ENCODE measurements at regions not wholly inside any gene's neighbourhood (a gene's known extent, or its start where the extent isn't known, plus 50 kb on each side); places are given as distances from the start of the nearest gene placed in this dataset.
"Not testable (repeated sequence)": the region's sequence is repeated elsewhere in the genome, so short reads cannot be mapped to it uniquely, and the experiment has no call there.

DNA sequence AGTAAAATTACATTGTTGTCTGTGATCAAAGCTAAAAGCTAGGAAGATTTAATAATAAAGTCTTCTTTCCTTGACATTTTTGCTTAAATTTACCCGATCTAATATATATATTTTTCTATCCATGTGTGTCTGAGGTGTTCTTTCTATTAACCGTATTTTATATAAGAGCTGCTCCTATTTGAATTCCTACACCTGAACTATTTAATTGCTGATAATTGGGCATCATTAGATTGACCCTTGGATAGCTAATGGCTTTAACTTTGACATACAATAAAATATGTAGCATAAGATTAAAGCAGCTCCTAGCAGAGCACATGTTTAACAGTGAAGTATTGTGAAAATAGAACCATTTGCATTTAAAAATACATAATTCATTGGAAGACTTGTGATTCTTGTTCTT lies 792.7 kb downstream of the MAT2B start:
- DNase-seq (ENCODE audit: low spot score), result no peak

DNA sequence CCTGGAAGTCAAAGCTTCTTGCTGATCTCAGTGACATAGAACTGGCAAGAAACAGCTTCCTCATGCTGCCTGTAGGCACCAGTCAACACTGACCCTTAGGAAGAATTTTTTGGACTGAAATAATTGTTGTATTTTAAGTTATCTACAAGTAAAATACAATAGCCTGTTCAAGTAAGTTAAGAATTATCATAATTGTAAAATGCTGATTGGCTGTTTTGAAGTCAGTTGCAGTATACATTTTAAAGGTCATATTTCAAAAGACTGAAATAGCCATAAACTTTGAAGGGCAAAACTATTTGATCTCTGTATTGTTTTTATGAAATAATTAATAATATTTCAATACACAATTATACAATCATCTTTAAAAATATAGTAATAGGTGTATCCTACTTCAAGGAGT lies 794.9 kb downstream of the MAT2B start:
- no peak for DNase-seq (ENCODE audit: low spot score)

DNA sequence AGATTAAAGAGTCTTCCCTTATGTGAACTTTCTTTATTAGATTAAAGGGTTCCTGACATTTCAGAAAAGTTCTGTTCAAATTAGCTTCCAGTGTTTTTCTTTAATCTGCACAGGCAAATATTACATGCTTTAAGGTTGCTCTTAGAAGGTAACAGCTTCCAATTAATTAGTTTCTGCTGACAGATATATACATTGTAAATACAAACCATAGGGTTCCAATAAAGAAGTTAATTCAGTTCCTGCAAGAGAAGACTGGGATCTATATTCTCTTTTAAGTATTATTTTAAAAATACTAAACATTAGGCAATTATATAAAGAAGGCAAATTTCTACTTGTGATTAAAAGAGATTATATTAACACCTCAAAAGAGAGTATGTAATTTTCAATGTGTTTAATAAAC lies 795.7 kb downstream of the MAT2B start:
- DNase-seq (ENCODE audit: low spot score), result no peak

DNA sequence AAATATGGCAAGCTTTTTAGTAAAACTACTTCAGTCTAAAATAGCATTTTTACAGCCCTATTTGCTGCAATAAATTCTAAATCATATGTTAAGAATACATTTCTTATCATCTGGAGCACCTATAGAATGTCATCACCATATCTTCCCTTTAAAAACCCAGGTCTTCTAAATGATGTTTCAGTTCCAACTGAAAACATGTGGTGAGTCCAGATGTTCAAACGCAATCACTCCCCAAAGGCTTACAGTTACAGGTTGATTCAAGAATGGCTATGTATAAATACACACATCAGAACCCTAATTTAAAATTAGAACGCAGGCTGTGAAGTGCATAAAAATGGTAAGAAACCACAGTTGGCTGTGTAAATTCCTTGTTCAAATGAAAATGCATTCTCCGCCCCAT lies 796.3 kb downstream of the MAT2B start:
- DNase-seq (ENCODE audit: low spot score), result no peak

DNA sequence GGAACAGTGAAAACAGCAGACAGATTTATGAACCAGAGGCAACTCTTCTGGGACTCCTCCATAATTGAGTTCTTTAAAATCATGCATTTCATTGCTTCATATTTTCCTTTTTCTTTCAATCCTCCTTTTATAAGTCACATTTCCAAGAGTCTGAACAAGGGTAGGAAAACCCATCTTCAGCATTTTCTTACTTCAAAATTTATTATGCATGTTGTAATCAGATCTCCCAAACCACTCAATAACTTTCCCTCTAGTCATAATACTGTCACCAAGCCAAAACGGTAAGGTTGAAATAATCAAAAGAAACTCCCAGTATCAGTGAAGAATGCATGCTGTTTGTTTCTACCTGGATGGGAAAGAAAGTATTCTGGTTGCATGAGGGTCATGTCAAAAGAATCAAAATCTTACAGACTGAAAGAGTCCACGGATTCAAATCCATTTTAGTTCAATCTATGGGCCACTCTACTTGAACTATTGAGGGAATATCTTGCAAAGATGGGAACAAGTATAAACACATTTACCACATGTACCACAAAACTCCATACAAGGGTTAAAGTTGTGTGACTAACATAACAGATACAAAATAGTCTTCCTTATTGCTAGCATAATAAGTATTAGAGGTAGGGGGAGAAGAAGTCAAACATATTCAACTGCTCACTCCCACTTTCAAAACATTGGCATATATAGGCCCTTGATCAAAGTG lies 797.3 kb downstream of the MAT2B start:
- no peak for DNase-seq (ENCODE audit: low spot score)

DNA sequence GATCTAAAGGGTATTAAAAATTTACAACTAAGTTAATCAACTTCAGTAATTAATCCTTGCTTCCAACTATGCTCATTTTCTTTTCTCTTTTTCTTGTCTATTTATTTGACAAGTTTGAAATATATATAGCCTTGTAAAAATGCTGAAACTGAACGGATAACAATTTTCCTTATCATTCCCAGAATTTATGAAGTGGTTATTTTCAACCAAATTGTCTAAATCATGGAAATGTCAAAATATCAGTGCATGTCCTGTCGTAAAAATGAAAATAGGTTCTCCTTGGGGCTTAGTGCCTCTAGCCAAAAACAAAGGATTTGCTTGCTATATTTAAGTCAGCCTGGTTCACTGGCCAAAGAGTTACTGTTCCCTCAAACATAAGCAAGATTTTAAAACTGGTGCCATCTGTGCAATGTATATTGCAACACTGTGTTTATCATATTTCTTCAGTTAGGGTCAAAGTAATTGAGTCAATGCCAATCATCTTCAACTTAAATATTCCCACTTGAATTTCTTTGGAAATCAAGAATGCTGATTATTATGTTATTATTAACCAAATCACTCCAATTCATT lies 798.3 kb downstream of the MAT2B start:
- DNase-seq (ENCODE audit: low spot score), result no peak

DNA sequence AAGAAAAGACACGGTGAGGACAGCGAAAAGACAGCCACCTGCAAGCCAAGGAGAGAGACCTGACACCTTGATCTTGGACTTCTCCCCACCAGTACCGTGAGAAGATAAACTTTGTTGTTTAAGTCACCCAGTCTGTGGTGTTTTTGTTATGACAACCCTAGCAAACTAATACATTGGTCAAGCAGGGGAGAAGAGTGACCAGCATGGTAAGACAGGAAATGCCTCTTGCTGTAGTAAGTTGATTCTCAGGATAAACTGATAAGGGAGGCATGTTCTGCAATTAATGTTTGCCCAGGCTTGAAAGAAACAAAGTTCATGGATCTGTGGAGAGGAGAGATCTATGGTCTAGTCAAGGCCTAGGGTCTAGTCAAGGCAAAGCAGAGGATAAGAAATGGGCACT lies 801.2 kb downstream of the MAT2B start:
- DNase-seq (ENCODE audit: low spot score), result no peak

DNA sequence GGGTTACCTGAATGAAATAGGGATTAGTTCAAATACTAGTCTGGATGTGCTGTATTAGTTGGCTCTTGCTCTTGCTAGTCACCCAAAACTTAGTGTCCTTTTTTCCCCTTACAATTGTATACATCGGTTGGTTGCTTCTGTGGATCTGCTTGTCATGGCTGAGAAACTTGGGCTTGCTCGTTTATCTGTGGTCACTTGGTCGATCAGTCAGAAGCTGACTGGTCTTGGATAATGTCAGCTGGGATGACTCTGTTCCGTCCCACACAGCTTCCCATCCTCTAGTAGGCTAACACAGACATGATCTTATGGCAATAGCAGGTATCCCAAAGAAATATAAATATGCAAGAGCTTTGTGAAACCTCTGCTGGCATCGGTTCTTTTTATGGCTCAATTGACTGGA lies 807.4 kb downstream of the MAT2B start:
- DNase-seq (ENCODE audit: low spot score), result no peak

DNA sequence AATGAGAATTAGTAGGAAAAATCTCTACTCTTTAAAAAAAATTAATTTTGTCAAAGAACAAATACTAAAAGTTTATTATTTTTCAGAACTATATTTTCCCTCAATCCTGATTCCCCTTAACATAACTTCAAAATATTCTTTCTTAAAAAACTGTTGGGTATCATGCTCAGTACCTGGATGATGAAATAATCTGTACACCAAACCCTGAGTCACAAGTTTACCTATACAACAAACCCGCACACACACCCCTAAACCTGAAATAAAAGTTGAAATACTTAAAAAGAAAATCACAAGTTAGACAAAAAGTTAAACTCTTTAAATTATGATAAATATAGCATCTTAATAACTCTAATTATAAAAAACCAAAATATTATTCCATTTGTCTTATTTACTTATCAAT lies 812.3 kb downstream of the MAT2B start:
- no peak for DNase-seq (ENCODE audit: low spot score)

DNA sequence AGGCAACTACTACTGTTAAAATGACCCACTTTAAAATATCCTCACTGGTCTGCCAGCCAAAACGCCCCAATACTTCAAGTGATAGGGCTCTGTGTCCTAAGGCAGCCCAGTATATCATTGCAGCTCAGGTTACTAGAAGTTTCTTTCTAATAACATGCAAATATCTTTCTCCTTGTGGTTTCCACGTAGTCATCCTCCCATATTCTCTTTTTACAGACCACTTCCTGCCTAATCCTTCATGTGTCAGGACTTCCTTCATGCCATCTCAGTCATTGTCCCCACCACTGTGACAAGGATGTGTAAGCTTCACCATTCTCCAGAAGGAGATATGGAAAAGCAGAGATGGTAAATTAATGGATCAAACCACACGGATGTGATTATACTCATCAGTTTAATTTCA lies 813.7 kb downstream of the MAT2B start:
- no peak for DNase-seq (ENCODE audit: low spot score)

DNA sequence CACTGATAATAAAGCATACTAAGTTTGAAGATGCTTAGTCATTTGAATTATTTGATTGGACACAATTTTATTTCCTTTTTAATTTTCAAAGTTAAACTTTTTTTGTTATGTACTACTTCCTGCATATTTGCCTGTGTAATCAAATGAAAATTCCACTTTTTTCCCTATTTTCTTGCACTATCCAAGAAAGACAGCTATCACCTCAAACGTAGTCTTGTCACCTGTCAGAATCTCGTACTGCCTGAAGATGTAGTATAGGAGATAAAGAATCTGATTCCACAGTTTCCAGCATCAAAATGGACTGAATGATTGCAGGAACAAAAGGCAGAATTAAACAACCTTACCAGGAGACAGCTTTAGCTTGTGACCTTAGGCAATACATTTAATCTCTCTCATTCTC lies 818.8 kb downstream of the MAT2B start:
- no peak for DNase-seq (ENCODE audit: low spot score)

DNA sequence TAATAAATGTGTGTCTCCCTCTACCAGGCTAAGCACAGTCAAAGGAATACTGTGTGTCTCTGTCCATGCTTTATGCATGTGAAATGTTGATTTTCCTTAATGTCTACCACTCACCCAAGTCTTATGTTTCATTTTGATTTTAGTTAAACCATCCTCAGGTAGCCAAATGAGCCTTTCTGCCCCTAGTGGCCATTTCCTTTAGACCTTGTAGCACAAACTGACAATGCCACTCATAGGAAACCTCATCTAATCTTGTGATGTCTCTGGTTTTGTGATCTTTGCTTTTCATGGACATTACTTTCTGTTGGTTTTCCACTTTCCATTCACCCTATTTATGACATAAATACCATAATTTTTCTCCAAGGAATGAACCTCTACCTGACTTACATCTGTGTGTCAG lies 820.8 kb downstream of the MAT2B start:
- DNase-seq (ENCODE audit: low spot score), result no peak

DNA sequence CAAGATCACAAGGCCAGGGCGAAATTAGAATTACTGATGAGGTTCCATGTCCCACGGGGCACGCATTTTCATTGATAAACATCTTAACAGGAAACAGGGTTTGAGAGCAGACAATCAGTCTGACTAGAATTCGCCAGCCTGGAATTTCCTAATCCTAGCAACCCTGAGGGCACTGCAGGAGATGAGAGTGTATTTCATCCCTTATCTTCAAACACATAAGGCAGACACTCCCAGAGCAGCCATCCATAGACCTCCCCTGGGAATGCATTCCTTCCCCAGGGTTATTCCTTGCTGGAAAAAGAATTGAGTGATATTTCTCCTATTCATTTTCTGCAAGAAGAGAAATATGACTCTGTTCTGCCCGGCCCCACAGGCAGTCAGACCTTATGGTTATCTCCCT lies 821.7 kb downstream of the MAT2B start:
- not testable (repeated sequence) for DNase-seq (ENCODE audit: low spot score)

DNA sequence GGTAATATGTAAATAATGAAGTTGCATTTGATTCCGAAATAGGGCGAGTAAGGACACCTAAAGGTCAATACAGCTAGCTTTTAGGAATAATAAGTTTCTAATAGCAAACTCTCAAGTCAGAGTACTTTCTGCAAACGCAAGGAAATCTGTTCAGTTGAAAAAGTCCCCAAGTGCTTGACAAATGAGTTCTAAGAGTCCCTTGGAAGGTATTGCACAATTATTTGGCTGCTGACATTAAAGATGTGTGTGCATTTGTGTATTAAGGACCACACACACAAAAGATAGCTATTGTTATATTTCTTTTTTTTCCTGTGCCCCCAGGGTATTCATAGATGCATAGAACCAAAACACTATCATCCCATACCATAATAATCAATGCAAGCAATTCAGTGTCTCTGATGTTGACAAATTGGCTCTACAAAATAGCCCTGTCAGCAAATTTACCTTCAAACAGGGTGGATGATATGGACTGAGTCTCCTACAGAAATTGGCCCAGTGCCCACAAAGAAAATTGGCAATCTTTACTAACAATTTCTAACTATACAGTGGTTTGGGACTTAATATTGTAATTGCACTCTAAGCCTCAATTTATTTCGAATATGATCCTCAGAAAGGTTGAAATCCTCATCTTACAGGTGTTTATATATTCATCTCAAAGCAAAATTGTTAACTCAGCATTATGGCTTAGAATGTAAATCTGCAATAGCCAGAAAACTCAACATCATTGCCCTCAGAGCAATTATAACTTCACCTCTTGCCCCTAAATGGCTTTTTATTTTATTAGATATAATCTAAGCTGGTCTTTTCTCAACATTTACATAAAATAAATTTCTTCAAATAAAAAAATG lies 827.2 kb downstream of the MAT2B start:
- no peak for DNase-seq (ENCODE audit: low spot score)

DNA sequence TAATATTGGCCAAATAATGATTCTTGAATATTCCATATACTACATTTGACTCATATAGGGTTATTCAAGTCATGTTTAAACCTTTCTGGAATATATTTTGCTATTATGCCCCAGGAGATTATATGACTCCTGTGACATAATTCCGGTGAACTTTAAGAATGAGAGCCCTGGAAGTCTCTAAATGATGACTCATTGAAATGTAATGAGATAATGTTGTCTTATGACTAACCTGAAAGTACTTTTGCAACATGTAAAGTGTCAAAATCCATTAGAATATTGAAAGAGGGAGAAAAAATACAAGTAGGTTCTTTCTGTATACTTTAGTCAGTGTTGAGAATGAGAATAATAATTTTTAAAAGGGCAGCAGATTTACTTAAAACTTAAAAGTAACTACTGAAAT lies 830.4 kb downstream of the MAT2B start:
- DNase-seq (ENCODE audit: low spot score), result peak; percentile 12

DNA sequence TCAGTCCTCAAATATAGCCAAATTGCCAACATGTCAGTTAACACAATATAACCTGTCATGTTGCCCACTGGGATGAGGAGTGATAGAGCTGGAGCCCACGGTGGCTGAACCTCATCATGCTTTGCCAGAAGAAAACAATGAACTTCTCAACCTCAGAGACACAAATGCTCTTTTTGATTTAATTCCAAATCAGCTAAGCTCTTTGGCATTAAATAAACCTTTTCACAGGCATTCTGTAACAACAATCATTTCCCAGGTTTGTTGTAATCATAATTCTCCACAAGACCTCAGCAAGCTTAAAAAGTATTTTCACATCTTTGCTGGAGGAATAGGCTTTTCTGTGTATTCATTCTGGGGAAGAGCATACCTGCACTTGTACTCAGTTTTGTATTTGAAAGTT lies 830.9 kb downstream of the MAT2B start:
- DNase-seq (ENCODE audit: low spot score), result no peak

DNA sequence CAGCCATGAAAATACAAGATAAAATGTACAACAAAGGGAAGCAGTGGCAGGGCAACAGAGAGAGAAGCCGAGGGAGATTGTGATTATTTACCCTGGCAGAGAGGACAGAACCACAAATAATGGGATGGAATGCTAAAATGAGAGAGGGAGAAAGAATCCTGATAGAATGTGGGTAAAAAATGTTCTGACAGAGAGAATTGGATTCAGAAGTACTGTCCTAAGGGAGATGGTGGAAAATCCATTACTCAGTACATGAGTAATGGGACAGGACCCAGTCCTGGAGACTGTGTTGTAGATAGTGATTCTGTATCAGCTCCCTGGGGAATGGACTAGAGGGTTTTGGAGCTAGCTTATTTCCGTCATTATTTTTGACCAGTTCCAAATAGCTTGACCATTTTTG lies 831.5 kb downstream of the MAT2B start:
- no peak for DNase-seq (ENCODE audit: low spot score)

DNA sequence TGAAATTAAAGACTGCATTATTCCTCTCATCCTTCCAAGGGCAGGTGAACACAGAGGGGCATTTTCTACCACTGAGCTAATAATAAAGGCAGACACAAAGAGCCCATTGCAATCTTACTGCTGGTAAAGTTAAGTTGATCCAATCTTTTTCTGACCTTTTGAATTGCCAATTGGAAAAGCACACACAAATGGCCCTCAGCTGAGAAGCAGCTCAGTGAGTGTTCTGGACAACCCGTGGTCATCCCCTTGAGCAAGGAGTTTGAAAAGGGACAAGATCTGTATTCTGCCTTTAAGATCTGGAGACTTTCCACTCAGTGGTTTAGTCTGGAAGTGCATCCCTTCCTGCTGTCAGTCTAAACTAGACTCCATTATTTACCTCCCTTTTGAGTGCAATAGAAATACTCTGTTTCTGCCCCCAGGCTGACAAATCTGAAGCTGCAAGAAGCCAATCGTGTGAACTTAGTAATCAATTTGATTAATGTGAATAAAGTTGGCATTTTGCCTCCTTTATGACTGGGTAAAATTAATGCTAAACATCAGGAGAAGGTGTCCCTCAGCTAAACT lies 835.7 kb downstream of the MAT2B start:
- no peak for DNase-seq (ENCODE audit: low spot score)

DNA sequence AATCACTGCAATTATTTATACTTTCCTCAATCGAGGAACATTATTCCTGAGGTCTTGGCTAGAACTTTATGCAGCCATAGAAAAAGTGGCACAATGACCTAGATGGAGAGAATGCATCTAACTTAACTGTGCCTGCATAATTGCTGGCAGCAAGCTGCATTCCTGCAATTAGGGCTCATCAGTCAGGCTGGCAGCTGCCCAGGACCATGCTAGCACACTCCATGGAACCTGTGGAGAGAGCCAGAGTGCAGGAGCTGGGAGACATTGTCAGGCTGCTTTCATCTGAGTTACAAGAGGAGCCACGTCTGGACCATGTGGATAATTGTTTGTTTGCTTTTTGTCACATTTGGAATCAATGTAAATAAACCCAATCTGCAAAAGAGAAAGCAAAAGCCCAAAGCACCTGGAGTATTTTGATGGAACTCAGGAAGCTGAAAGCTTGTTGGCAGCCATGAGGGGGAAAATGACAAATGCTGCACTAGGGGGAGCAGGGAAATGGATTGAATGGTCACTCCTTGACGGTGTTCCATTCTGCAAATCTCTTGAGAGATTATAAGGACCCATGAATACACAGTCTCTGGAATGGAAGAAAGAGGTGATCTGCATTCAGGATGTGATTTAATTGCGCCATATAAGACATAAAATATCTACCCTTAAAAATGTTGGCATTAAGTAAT lies 839.9 kb downstream of the MAT2B start:
- DNase-seq (ENCODE audit: low spot score), result no peak

DNA sequence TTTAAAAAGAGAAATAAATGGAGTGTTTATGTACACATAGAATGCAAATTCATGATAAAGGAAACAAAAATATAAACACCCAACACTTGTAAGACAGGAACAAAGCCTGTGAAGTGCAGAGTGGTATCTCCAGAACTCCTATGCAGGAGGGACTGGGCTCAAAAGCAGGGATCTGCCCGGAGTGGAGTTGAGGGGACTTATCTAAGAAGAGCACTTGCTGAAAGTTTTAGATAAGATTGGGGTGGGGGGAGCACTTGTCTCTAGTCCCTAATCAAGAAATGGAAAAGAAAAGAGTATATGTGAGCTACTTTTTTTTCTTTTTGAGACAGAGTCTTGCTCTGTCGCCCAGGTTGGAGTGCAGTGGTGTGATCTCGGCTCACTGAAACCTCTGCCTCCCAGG lies 840.4 kb downstream of the MAT2B start:
- DNase-seq (ENCODE audit: low spot score), result no peak

DNA sequence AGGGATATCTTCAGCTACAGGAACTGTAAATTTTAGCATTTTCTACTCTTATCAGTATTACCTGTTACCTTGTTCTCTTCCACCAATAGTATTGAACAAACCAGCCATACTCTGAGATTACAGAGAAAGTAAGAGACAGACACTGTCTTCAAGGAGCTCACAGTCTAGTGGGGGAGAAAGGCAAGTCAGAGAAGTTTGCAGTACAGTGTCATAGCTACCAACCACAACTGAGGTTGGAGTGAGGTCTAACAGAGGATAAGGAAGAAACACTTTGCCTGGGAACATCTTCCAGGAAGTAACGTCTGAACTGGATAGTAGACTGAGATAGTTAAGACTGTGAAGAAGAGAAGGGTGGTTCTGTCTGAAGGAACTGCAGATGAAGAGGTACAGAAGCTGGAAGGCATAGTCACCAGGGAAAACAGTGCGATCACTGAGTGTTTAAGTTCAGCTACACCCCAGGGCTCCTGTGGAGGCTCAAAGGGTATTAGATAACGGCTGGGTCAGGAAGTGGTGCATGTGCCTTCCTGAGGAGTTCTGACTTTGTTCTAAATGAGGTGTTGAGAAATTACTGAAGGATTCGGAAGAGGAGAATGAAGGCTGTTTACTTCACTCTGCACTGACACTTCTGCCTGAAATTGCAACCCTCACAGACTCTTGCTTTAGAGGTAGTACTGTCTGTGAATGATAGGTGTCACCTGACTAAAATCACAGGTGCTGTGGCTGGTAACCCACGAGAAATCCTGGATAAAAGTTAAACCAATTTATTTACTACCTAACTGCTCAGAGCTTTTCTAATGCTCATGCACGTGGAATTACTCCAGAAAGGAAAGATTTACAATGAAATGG lies 841.6 kb downstream of the MAT2B start:
- no peak for DNase-seq (ENCODE audit: low spot score)

DNA sequence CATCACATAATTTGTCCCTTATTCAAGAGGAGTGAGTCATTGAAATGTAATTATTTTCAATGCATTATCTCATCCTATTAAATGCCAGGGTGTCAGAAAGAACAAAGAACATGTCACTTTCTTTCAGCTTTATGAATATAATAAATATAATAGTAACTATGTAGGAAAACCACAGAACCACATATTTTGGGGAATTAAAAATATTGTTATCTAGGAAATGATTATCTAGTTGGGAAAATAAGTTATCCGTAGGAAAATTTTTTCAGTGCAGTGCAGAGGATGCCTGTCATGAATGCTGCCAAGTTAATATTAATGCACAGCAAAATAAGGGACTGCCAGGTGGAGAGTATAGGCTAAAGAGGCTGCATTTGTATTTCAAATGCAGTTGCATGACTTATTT lies 844.8 kb downstream of the MAT2B start:
- no peak for DNase-seq (ENCODE audit: low spot score)

Measured in SW480 (cell line).